SU-DHL-6 (cell line): ENCODE measurements at regions not wholly inside any gene's neighbourhood (a gene's known extent, or its start where the extent isn't known, plus 50 kb on each side); places are given as distances from the start of the nearest gene placed in this dataset.

Source experiments
- CTCF ChIP-seq: fragments of 200-600 bp; sonication (generic); IDR thresholded peaks from one replicate; pipeline ENCODE4 v1.5.1; 2017; ENCODE audit warnings: antibody characterized with exemption, mild to moderate bottlenecking, low read length, moderate library complexity; ENCODE audit not compliant: insufficient read depth, poor library complexity, severe bottlenecking
- EZH2phosphoT487 ChIP-seq: fragments of 200-600 bp; sonication (generic), shearing (Covaris generic); conservative IDR thresholded peaks from 2 replicates; pipeline ENCODE4 v1.6.1; 2018; ENCODE audit warnings: mild to moderate bottlenecking, antibody characterized with exemption, low read length, moderate library complexity, mixed read lengths

GRCh38 chr14:87271331-87271730 lies 721.7 kb downstream of the GALC start:
- TF ChIP-seq CTCF = no peak
- no peak for TF ChIP-seq EZH2phosphoT487
